ENCODE measurements at regions not wholly inside any gene's neighbourhood (a gene's known extent, or its start where the extent isn't known, plus 50 kb on each side); places are given as distances from the start of the nearest gene placed in this dataset.

- TF ChIP-seq CTCF (IDR thresholded peaks at IDR 0.05; ENCODE audit: low read depth, low read length): no peak
- TF ChIP-seq EZH2phosphoT487 (IDR thresholded peaks at IDR 0.05; ENCODE audit: low read depth): no peak
These were observed 61.0 kb upstream of the CEACAM8 start for GRCh38 chr19:42655748-42656147.

Data from OCI-LY3 (cell line).